ENCODE measurements at regions not wholly inside any gene's neighbourhood (a gene's known extent, or its start where the extent isn't known, plus 50 kb on each side); places are given as distances from the start of the nearest gene placed in this dataset.
"Not testable (repeated sequence)": the region's sequence is repeated elsewhere in the genome, so short reads cannot be mapped to it uniquely, and the experiment has no call there.

DNA sequence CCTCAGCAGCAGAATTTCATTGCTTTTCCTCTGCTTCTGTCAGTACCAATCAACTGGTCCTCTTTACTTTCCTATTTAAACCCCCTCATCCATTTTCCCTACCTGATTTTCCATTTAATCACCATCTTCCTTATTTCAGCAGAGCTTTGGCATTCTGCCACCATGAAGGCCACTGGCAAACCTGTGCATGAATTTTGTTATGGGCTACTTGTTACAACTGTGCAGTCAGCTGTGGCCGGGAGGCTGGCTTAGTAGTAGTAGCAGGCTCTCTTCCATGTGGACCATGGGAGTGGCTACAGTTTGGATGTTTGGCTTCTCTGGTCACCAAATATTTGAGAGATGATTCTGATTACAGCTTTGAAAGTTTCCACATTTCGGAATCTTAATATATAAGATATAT lies 976.6 kb upstream of the SEMA6A start:
- Histone ChIP-seq H3K27me3 (ENCODE audit: low read depth, low read length) (no peaks in the 10 kb centered on the region), H3K36me3 (replicated peaks; ENCODE audit: low read depth, low read length) (no peaks in the 10 kb centered on the region), H3K79me2 (ENCODE audit: low read length) (no peaks in the 10 kb centered on the region), H3K9me3 (ENCODE audit: insufficient read depth, low read length) (no peaks in the 10 kb centered on the region), H3K9ac (ENCODE audit: low read length) (no peak overlapping the region), H3K4me3 (ENCODE audit: low read length) (no peak overlapping the region), H2AFZ (ENCODE audit: low read depth, low read length) (no peak overlapping the region), H3K4me2 (ENCODE audit: low read length) (no peak overlapping the region), H4K20me1 (ENCODE audit: insufficient read depth, low read length) (no peaks in the 10 kb centered on the region), H3K4me1 (ENCODE audit: low read length) (0 out of 2 replicates have a peak, but pooled peaks cover 2% of the 10 kb centered on the region), H3K27ac (ENCODE audit: low read length) (no peak overlapping the region)
- TF ChIP-seq EZH2phosphoT487 (IDR thresholded peaks at IDR 0.05; ENCODE audit: low read depth) = no peak
- TF ChIP-seq, protein P1, sequence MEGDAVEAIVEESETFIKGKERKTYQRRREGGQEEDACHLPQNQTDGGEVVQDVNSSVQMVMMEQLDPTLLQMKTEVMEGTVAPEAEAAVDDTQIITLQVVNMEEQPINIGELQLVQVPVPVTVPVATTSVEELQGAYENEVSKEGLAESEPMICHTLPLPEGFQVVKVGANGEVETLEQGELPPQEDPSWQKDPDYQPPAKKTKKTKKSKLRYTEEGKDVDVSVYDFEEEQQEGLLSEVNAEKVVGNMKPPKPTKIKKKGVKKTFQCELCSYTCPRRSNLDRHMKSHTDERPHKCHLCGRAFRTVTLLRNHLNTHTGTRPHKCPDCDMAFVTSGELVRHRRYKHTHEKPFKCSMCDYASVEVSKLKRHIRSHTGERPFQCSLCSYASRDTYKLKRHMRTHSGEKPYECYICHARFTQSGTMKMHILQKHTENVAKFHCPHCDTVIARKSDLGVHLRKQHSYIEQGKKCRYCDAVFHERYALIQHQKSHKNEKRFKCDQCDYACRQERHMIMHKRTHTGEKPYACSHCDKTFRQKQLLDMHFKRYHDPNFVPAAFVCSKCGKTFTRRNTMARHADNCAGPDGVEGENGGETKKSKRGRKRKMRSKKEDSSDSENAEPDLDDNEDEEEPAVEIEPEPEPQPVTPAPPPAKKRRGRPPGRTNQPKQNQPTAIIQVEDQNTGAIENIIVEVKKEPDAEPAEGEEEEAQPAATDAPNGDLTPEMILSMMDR (IDR thresholded peaks at IDR 0.05; ENCODE audit: low read depth, low read length) = no peak

DNA sequence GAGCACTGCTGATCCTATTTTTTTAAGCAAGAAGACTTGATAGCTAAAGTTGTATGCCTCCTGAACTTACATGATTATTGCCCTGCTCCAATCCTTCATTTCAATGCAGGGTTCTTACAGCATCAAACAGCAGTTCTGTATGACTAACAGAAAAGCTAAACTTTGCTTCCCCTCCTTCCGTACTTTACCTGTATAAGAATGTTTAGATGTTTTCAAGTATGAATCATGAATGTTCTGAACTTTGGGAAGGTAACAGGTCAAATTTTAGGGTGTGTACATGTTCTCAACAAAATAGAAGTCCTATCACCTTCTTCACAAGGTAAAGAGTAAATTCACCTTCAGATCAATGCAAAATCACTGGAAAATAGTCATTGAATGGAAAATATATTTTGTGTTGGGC lies 972.6 kb upstream of the SEMA6A start:
- Histone ChIP-seq H3K9ac (ENCODE audit: low read length) (no peak overlapping the region), H3K27me3 (ENCODE audit: low read depth, low read length) (no peaks in the 10 kb centered on the region), H3K4me2 (ENCODE audit: low read length) (no peak overlapping the region), H3K79me2 (ENCODE audit: low read length) (no peaks in the 10 kb centered on the region), H3K36me3 (replicated peaks; ENCODE audit: low read depth, low read length) (no peaks in the 10 kb centered on the region), H3K27ac (ENCODE audit: low read length) (no peak overlapping the region), H3K9me3 (ENCODE audit: insufficient read depth, low read length) (no peaks in the 10 kb centered on the region), H3K4me3 (ENCODE audit: low read length) (no peak overlapping the region), H2AFZ (ENCODE audit: low read depth, low read length) (no peak overlapping the region), H3K4me1 (ENCODE audit: low read length) (0 out of 2 replicates have a peak, but pooled peaks cover 6% of the 10 kb centered on the region), H4K20me1 (ENCODE audit: insufficient read depth, low read length) (no peaks in the 10 kb centered on the region)
- TF ChIP-seq, protein P1 (IDR thresholded peaks at IDR 0.05; ENCODE audit: low read depth, low read length) = no peak
- TF ChIP-seq EZH2phosphoT487 (IDR thresholded peaks at IDR 0.05; ENCODE audit: low read depth) = no peak

DNA sequence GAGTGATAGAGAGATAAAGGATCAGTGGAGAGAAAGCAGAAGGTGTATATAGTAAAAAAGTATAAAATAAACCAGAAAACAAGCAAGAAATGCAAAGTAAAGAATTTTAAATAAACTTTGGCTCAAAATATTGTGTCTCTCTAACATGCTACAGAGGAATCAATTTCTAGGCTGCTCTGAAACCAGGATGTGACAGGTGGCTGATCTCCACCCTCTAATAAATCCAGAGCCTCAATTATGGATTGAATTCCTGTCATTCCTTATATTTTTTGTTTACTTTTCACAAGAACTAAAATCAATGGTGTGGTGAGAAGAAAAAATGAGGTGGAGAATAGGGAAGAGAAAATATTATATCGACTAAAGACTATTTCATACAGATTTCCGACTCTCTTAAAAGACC lies 965.1 kb upstream of the SEMA6A start:
- no peaks in the 10 kb centered on the region for H3K36me3 ChIP-seq (replicated peaks; ENCODE audit: low read depth, low read length)
- H3K79me2 ChIP-seq (ENCODE audit: low read length) = no peaks in the 10 kb centered on the region
- no peaks in the 10 kb centered on the region for H3K9me3 ChIP-seq (ENCODE audit: insufficient read depth, low read length)
- no peak overlapping the region for H3K4me3 ChIP-seq (ENCODE audit: low read length)
- H3K4me1 ChIP-seq (ENCODE audit: low read length) = no peaks in the 10 kb centered on the region
- H4K20me1 ChIP-seq (ENCODE audit: insufficient read depth, low read length) = no peaks in the 10 kb centered on the region
- H3K27ac ChIP-seq (ENCODE audit: low read length) = no peak overlapping the region
- no peak overlapping the region for H2AFZ ChIP-seq (ENCODE audit: low read depth, low read length)
- no peaks in the 10 kb centered on the region for H3K27me3 ChIP-seq (ENCODE audit: low read depth, low read length)
- H3K9ac ChIP-seq (ENCODE audit: low read length) = no peak overlapping the region
- TF ChIP-seq, protein P1 (IDR thresholded peaks at IDR 0.05; ENCODE audit: low read depth, low read length) = no peak
- no peak for TF ChIP-seq EZH2phosphoT487 (IDR thresholded peaks at IDR 0.05; ENCODE audit: low read depth)
- H3K4me2 ChIP-seq (ENCODE audit: low read length) = no peak overlapping the region

DNA sequence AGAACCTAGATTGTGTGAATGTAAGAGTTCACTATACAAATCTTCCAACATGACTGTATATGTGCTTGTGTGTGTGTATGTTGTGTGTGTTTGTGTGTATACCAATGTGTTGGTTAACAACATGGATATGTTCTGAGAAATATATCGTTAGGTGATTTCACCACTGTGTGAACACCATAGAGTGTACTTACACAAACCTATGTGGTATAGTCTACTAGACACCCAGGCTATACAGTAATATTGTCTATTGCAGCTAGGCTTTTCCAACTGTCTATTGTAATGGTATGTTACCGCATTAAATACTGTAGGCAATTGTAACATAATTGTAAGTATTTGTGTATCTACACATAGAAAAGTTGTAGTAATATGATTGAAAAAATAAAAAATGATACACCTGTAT lies 959.2 kb upstream of the SEMA6A start:
- Histone ChIP-seq H4K20me1 (ENCODE audit: insufficient read depth, low read length) (no peaks in the 10 kb centered on the region), H3K4me1 (ENCODE audit: low read length) (no peaks in the 10 kb centered on the region), H3K27ac (ENCODE audit: low read length) (no peak overlapping the region), H3K9me3 (ENCODE audit: insufficient read depth, low read length) (no peaks in the 10 kb centered on the region), H3K4me3 (ENCODE audit: low read length) (no peak overlapping the region), H3K36me3 (replicated peaks; ENCODE audit: low read depth, low read length) (no peaks in the 10 kb centered on the region), H3K79me2 (ENCODE audit: low read length) (no peaks in the 10 kb centered on the region), H3K9ac (ENCODE audit: low read length) (no peak overlapping the region), H2AFZ (ENCODE audit: low read depth, low read length) (no peak overlapping the region), H3K27me3 (ENCODE audit: low read depth, low read length) (no peaks in the 10 kb centered on the region), H3K4me2 (ENCODE audit: low read length) (no peak overlapping the region)
- TF ChIP-seq EZH2phosphoT487 (IDR thresholded peaks at IDR 0.05; ENCODE audit: low read depth) = no peak
- TF ChIP-seq, protein P1 (IDR thresholded peaks at IDR 0.05; ENCODE audit: low read depth, low read length) = no peak

DNA sequence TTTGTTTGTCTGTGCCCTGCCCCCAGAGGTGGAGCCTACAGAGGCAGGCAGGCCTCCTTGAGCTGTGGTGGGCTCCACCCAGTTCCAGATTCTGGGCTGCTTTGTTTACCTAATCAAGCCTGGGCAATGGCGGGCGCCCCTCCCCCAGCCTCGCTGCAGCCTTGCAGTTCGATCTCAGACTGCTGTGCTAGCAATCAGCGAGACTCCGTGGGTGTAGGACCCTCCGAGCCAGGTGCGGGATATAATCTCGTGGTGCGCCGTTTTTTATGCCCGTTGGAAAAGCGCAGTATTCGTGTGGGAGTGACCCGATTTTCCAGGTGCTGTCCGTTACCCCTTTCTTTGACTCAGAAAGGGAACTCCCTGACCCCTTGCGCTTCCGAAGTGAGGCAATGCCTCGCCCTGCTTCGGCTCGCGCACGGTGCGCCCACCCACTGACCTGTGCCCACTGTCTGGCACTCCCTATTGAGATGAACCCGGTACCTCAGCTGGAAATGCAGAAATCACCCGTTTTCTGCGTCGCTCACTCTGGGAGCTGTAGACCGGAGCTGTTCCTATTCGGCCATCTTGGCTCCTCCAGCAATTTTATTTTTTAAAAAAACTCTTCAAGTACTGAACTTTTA lies 958.5 kb upstream of the SEMA6A start:
- not testable (repeated sequence) for H3K9me3 ChIP-seq (ENCODE audit: insufficient read depth, low read length); H3K9ac ChIP-seq (ENCODE audit: low read length); H2AFZ ChIP-seq (ENCODE audit: low read depth, low read length); H3K4me3 ChIP-seq (ENCODE audit: low read length); H4K20me1 ChIP-seq (ENCODE audit: insufficient read depth, low read length); H3K4me2 ChIP-seq (ENCODE audit: low read length); H3K36me3 ChIP-seq (replicated peaks; ENCODE audit: low read depth, low read length); H3K27ac ChIP-seq (ENCODE audit: low read length); H3K27me3 ChIP-seq (ENCODE audit: low read depth, low read length); H3K79me2 ChIP-seq (ENCODE audit: low read length); H3K4me1 ChIP-seq (ENCODE audit: low read length)

Measured in OCI-LY3 (cell line).